SHP77 treated with DMSO at 0.1 percent for 48 hours (cell line): ENCODE measurements at regions not wholly inside any gene's neighbourhood (a gene's known extent, or its start where the extent isn't known, plus 50 kb on each side); places are given as distances from the start of the nearest gene placed in this dataset.
A peak's percentile ranks its signal among the peaks of the same experiment; 100 is the strongest.

Experiments used
- DNase-seq: peaks from one replicate; lab custom pipeline; 2025; lab: John Stamatoyannopoulos, UW

- no peak for DNase-seq
Observed at GRCh38 chr14:104342435-104343293, 204.3 kb downstream of the KIF26A start.

GRCh38 chr14:104343294-104343625, 204.9 kb downstream of the KIF26A start:
- DNase-seq, result no peak

- DNase-seq, result no peak
Observed at GRCh38 chr14:104343690-104344640, 205.6 kb downstream of the KIF26A start.

- DNase-seq, result peak; percentile 45
Observed at GRCh38 chr14:104344818-104345620, 206.6 kb downstream of the KIF26A start.

GRCh38 chr14:104345621-104346462, 207.5 kb downstream of the KIF26A start:
- no peak for DNase-seq

GRCh38 chr14:104346608-104347007, 208.2 kb downstream of the KIF26A start:
- no peak for DNase-seq

GRCh38 chr14:104348741-104349140, 210.4 kb downstream of the KIF26A start:
- no peak for DNase-seq

GRCh38 chr14:104349950-104350349, 211.6 kb downstream of the KIF26A start:
- DNase-seq, result no peak

- DNase-seq, result peak; percentile 16
Observed at GRCh38 chr14:104350463-104351185, 212.2 kb downstream of the KIF26A start.

GRCh38 chr14:104351849-104352492, 213.6 kb downstream of the KIF26A start:
- no peak for DNase-seq

GRCh38 chr14:104352493-104353220, 214.3 kb downstream of the KIF26A start:
- no peak for DNase-seq

- DNase-seq, result no peak
Observed at GRCh38 chr14:104353221-104353920, 215.0 kb downstream of the KIF26A start.

- DNase-seq, result no peak
Observed at GRCh38 chr14:104353921-104354701, 215.7 kb downstream of the KIF26A start.

- DNase-seq, result no peak
Observed at GRCh38 chr14:104355101-104356019, 217.0 kb downstream of the KIF26A start.

- no peak for DNase-seq
Observed at GRCh38 chr14:104356020-104356737, 217.8 kb downstream of the KIF26A start.
